ENCODE measurements at regions not wholly inside any gene's neighbourhood (a gene's known extent, or its start where the extent isn't known, plus 50 kb on each side); places are given as distances from the start of the nearest gene placed in this dataset.

DNA sequence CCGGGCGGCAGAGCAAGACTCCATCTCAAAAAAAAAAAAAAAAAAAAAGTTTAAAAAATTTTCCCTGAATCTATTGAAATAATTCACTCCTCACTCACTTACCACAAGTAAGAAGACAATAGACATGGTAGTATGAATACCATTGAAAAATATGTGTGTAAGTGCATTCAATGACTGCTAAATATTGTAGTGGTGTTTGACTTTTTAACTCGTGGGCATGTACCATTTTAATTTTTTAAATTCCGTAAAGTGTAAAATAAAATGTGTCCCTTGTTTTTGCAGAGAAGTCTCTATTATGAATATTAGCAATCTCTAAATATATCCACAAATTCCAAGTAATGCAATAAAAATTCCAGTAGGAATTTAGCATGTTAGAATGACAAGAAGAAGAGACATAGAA is 134.1 kb downstream of the COPS8 start:
- Mint-ChIP-seq H3K4me3 (no peak overlapping the region), H3K36me3 (no peaks in the 10 kb centered on the region), H3K27me3 (no peaks in the 10 kb centered on the region), H3K27ac (no peak overlapping the region), H3K4me1 (ENCODE audit: unreplicated experiment) (peaks cover 18% of the 10 kb centered on the region), H3K9me3 (no peaks in the 10 kb centered on the region)
- DNase-seq (ENCODE audit: extremely low spot score, unreplicated experiment), result no peak
- TF ChIP-seq, protein P1, sequence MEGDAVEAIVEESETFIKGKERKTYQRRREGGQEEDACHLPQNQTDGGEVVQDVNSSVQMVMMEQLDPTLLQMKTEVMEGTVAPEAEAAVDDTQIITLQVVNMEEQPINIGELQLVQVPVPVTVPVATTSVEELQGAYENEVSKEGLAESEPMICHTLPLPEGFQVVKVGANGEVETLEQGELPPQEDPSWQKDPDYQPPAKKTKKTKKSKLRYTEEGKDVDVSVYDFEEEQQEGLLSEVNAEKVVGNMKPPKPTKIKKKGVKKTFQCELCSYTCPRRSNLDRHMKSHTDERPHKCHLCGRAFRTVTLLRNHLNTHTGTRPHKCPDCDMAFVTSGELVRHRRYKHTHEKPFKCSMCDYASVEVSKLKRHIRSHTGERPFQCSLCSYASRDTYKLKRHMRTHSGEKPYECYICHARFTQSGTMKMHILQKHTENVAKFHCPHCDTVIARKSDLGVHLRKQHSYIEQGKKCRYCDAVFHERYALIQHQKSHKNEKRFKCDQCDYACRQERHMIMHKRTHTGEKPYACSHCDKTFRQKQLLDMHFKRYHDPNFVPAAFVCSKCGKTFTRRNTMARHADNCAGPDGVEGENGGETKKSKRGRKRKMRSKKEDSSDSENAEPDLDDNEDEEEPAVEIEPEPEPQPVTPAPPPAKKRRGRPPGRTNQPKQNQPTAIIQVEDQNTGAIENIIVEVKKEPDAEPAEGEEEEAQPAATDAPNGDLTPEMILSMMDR (conservative IDR thresholded peaks at IDR 0.05), result no peak

DNA sequence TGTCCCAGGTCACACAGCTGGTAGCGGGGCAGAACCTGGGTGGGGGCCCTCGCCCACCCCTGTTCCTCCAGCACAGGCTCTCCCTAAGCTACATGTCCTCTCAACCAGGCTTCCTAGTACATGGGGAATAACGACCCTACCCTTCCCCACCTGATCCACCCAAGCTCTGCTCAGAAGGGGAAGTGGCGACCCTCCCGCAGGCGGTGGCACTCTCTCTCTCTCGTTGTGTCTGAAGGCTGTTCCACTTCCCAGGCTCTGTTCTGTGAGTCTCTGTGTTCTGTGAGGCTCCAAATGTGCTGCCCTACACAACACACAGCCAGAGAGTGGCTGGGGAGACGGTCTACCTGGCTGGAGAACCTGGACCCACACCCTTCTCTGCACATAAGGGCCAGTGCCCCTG is 135.8 kb downstream of the COPS8 start:
- Mint-ChIP-seq H3K36me3 (no peaks in the 10 kb centered on the region), H3K27ac (no peak overlapping the region), H3K9me3 (no peaks in the 10 kb centered on the region), H3K4me3 (no peak overlapping the region), H3K27me3 (no peaks in the 10 kb centered on the region), H3K4me1 (ENCODE audit: unreplicated experiment) (peaks cover 18% of the 10 kb centered on the region)
- TF ChIP-seq, protein P1 (conservative IDR thresholded peaks at IDR 0.05), result no peak
- DNase-seq (ENCODE audit: extremely low spot score, unreplicated experiment), result no peak

DNA sequence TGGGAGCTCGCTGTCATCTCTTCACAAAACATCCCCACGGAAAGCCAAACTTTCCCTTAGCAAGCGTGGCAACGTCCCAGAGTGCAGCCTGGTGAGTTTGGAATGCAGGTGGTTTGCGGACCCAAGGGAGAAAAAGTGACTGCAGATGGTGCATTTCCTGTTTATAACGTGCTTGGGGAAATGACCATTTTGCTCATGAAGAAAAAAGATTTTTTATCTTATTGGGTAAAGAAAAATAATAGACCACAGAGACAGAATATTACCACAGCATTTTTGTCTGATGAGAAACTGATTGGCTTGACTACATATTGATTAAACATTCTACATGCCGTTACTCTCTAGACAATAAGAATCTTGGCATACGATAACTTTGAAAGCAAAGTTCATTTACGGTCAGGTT is 136.5 kb downstream of the COPS8 start:
- TF ChIP-seq, protein P1 (conservative IDR thresholded peaks at IDR 0.05), result no peak
- H3K4me1 Mint-ChIP-seq (ENCODE audit: unreplicated experiment), result peaks cover 18% of the 10 kb centered on the region
- no peaks in the 10 kb centered on the region for H3K27me3 Mint-ChIP-seq
- H3K9me3 Mint-ChIP-seq, result no peaks in the 10 kb centered on the region
- DNase-seq (ENCODE audit: extremely low spot score, unreplicated experiment), result no peak
- H3K27ac Mint-ChIP-seq, result no peak overlapping the region
- H3K36me3 Mint-ChIP-seq, result no peaks in the 10 kb centered on the region
- no peak overlapping the region for H3K4me3 Mint-ChIP-seq

DNA sequence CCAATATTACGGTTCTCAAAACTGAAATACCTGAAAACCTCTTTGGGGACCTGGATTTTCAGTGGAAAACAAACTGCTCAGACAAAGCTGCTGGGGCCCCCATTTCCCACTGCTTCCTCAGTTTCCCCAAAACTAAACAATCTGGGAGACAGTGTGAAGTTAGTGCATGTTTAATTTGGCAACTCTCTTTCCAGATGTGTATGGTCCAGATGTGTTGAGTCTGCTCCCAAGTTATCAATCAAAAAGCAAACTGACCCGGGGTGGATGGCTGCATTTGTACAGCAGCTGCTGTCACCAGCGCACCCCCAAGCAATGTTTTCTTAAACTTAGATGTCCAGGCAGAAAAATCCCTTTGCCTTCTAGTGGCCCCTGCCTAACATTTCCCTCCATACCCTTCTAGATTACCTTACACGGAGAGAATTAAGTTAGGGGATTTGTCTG is 136.9 kb downstream of the COPS8 start:
- Mint-ChIP-seq H3K4me1 (ENCODE audit: unreplicated experiment) (peaks cover 18% of the 10 kb centered on the region), H3K27ac (no peak overlapping the region), H3K27me3 (no peaks in the 10 kb centered on the region), H3K36me3 (no peaks in the 10 kb centered on the region), H3K9me3 (no peaks in the 10 kb centered on the region), H3K4me3 (no peak overlapping the region)
- TF ChIP-seq, protein P1 (conservative IDR thresholded peaks at IDR 0.05), result no peak
- no peak for DNase-seq (ENCODE audit: extremely low spot score, unreplicated experiment)

DNA sequence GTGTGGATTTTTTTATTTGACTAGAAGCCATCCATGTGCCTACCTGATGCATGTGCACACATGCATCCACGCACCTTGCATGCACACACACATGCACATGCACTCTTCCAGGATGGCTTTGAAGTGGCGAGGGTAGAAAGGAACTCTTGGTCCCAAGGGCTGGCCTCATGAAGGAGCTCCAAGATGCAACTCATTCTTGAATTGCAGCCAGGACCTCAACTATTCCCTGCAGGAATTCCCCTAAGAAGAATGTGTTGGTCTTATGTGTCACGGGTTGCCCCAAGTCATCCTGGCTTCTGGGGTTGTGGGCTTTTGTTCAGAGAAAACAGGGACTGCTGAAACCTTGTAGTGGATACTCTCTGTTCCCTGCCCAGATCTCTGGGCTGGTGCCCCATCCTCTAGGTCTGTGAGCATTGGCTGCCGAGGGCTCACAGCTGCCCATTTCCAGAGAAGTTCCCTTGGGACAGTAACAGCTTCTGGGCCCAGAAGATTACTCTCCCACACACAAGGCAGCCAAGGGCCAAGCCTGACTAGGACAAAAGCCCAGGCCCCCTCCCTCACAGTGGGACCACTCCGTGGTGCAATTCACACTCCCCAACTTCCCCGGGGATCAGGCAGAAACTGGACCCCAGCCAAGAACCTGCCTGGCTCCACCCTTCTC is 137.6 kb downstream of the COPS8 start:
- Mint-ChIP-seq H3K9me3 (no peaks in the 10 kb centered on the region), H3K27me3 (no peaks in the 10 kb centered on the region), H3K4me1 (ENCODE audit: unreplicated experiment) (peaks cover 17% of the 10 kb centered on the region), H3K27ac (no peak overlapping the region), H3K36me3 (no peaks in the 10 kb centered on the region), H3K4me3 (no peak overlapping the region)
- TF ChIP-seq, protein P1 (conservative IDR thresholded peaks at IDR 0.05), result no peak
- DNase-seq (ENCODE audit: extremely low spot score, unreplicated experiment), result no peak
